GM13977 (cell line): ENCODE measurements at regions not wholly inside any gene's neighbourhood (a gene's known extent, or its start where the extent isn't known, plus 50 kb on each side); places are given as distances from the start of the nearest gene placed in this dataset.

Source experiments
- DNase-seq: peaks from one replicate; pipeline ENCODE4 v3.0.0; 2012; ENCODE audit warnings: low spot score
- CTCF ChIP-seq: IDR thresholded peaks from 2 replicates; pipeline ENCODE4 v1.5.1; 2012; ENCODE audit warnings: mild to moderate bottlenecking, control low read depth; ENCODE audit not compliant: insufficient read depth; ENCODE audit errors: extremely low read depth, missing control alignments
- in situ Hi-C: fragments of 300-500 bp; cut with MboI; formaldehyde crosslinking; loops from one replicate; pipeline ENCODE4 v1.12.0; 2022; ENCODE audit warnings: low sequenced_read_pairs, low pct_unique_long_range_greater_than_20kb, mixed read lengths, inconsistent platforms; ENCODE audit not compliant: unreplicated experiment

DNA sequence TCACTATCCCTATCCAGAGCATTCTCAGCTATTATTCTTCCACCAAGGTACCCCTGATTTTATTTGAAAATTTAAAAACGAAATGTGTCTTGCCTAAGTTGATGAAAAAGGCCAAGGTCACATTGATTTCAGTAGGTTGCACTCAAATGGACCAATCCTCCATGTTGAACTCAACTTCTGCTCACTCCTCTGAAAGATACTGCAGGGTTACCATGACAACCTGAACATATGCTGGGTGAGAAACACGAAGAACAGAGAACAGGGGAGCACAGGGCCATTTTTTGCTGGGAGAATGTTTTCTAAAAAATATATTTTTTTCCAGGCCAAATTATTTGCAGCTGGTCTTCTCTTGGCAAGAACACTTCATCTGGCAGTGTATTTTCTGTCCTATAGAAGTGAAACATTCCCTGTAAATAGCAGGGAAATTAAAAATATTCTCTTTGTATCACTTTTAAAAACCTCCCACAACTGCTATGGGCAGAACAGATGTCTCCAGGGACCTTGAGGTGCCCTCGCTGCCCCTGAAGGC, 215.9 kb downstream of the NXNL2 start:
- in situ Hi-C loops = no loop called here
- no peak for DNase-seq
- no peak for TF ChIP-seq CTCF

GRCh38 chr9:88751781-88752180, 216.8 kb downstream of the NXNL2 start:
- TF ChIP-seq CTCF = no peak
- in situ Hi-C loops = no loop called here
- no peak for DNase-seq

- DNase-seq = no peak
- TF ChIP-seq CTCF = no peak
- in situ Hi-C loops = no loop called here
Measured at GRCh38 chr9:88753691-88754367, 218.9 kb downstream of the NXNL2 start.

DNA sequence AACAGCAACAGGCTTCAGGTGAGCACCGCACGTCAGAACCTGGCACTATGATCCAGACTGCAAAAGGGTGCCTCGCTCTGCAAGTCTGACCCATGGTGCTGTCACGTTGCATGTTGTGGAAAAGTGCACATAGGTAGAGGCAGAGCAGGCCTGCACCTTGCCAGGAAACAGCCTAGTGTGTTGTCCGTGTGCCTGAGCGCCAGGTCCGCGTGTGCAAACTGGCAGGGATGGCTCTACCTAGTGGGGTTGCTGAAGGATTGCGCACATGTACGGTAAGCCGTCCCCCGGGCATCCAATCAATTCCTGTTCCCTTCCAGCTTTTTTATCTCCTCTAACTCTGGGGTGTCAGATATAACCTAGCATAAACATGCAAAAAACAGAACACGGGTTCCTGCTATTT, 219.5 kb downstream of the NXNL2 start:
- in situ Hi-C loops = no loop called here
- no peak for DNase-seq
- TF ChIP-seq CTCF = no peak

DNA sequence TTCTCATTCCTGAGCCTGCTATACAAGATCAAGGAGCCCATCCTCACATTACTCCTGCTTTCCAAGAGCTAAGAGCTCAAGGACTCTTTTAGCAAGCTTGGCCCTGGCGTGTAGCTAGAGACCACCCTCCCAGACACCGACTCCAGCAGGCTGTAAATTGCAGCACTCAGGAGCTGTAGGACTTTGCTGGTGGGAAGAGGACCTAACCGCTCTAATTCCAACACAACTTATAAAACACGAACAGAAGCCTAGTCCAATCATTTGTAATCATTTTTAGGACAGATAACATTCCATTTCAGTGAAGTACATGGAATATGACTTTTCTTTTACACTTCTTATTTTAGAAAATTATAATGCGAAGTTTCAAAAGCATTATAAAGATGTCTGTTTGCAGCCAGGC, 219.9 kb downstream of the NXNL2 start:
- no peak for DNase-seq
- in situ Hi-C loops = no loop called here
- no peak for TF ChIP-seq CTCF

GRCh38 chr9:88757406-88758010, 222.5 kb downstream of the NXNL2 start:
- in situ Hi-C loops = no loop called here
- DNase-seq = no peak
- no peak for TF ChIP-seq CTCF

- no peak for DNase-seq
- TF ChIP-seq CTCF = no peak
- in situ Hi-C loops = no loop called here
Measured at GRCh38 chr9:88759364-88759763, 224.4 kb downstream of the NXNL2 start.
